ENCODE measurements at regions not wholly inside any gene's neighbourhood (a gene's known extent, or its start where the extent isn't known, plus 50 kb on each side); places are given as distances from the start of the nearest gene placed in this dataset.
A peak's percentile ranks its signal among the peaks of the same experiment; 100 is the strongest.
"Not testable (repeated sequence)": the region's sequence is repeated elsewhere in the genome, so short reads cannot be mapped to it uniquely, and the experiment has no call there.

DNA sequence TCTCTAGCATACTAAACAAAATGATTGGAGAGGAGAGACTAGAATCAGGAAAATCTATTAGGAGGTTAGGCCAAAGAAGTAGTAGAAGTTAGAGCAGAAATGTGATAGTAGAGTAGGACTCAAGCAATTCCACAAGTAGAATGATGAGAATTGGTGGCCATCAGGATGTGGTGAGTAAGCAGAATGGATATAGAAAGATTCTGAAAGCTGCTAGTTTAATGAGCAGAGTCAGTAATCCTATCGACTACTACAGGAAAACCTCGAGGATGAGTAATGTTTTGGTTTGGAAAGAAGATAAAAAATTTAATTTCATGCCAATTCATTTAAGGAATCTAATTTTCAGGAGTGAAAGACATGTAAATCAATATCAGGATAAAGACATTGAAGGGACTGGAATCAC is 648.3 kb upstream of the PHF14 start:
- DNase-seq (ENCODE audit: low read depth in 4 of 4, low spot score in 3 of 4) = no peak

- no peak for DNase-seq (ENCODE audit: low read depth in 4 of 4, low spot score in 3 of 4)
These were observed 630.6 kb upstream of the PHF14 start for GRCh38 chr7:10343108-10343507.

GRCh38 chr7:10346032-10346431 is 627.6 kb upstream of the PHF14 start:
- no peak for DNase-seq (ENCODE audit: low read depth in 4 of 4, low spot score in 3 of 4)

DNA sequence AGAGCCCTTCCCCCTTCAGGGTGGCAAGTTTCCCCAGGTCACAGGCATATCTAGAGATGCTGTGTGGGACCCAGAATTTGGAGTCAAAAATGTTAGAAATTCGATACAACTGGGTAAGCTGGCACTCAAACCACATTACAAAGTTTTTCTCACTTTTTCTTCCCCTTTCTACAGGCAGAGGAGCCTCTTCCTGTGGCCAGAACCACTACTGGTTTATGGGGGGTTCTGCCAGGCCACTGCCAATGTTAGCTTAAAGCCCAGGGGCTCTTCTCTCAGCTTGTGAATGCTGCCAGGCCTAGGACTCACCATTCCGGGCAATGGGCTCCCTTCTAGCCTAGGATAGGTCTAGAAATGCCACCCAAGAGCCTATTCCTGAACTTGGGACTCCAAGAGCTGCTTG is 617.9 kb upstream of the PHF14 start:
- DNase-seq (ENCODE audit: low read depth in 4 of 4, low spot score in 3 of 4) = no peak

- no peak for DNase-seq (ENCODE audit: low read depth in 4 of 4, low spot score in 3 of 4)
These were observed 613.6 kb upstream of the PHF14 start for GRCh38 chr7:10360050-10360449.

DNA sequence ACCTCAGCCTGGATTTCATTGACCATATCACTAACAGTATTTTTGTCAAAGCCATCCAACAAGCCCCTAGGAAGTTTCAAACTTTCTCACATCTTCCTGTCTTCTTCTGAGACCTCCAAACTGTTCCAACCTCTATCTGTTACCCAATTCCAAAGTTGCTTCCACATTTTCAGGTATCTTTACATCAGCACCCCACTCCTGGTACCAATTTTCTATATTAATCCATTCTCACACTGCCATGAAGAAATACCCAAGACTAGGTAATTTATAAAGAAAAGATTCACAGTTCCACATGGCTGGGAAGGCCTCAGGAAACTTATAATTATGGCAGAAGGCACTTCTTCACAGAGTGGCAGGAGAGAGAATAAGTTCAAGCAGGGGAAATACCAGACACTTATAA is 571.9 kb upstream of the PHF14 start:
- no peak for DNase-seq (ENCODE audit: low read depth in 4 of 4, low spot score in 3 of 4)

DNA sequence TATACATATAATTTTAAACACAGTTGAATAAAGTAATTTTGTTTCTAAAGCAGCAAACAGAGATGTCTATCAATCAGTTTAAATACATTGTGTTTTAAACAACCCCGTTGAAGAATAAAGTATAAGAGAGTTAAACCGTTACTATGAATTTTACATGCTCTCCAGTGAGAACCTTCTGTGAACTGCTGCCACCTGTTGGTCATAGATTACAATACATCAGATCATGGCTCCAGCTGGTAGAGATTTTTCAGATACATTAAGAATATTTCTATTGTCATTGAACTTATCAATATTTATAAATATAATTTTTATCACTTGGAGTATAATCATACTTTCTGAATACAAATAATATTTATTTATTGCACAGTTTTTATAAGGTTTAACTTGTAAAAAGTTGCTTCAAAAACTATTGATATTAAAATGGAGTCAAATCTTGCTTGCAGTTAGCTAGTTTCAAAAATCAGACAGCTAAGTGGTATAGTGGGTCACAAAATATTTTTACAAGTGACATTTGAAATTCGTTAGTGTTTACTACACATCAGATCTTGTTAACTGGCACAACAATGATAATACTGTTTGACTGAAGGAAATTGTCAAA is 561.2 kb upstream of the PHF14 start:
- DNase-seq (ENCODE audit: low read depth in 4 of 4, low spot score in 3 of 4) = peak; percentile 20 to 31 (median 23)

DNA sequence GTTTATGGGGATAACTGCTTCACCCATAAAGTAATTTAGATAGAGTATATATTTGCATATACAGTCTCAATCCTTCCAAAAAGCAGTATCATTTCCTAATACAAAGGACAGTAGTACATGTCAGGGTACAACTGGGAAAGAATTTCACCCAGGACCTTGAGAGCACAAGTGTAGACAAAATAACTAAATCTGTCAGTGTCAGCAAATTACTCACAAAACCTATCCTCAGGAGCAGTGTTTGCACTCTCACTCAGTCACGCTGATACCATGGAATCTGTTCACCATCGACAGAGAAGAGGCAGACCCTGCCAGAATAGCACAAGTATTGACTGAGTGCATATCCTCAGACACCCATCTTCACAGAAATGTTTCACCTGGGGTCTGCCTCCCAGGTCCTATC is 554.7 kb upstream of the PHF14 start:
- DNase-seq (ENCODE audit: low read depth in 4 of 4, low spot score in 3 of 4) = no peak

DNA sequence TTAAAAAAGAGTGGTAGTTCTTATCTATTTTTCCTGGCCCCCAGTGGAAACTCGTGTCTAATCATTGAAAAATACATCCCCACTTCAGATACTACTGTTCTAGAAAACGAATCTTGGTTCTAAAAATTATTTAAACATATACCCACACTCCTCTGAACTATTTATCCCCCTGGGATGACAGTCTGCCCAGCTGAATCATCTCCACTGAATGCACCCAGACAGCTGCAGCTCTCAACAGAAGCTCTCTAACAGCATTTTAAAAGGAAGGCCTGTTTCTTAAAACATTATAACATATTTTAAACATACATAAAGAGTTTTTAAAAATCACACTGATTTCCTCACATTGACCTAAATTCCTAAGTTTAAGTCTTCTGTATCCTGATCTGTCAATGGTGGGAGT is 544.6 kb upstream of the PHF14 start:
- DNase-seq (ENCODE audit: low read depth in 4 of 4, low spot score in 3 of 4) = no peak

GRCh38 chr7:10429511-10429910 is 544.2 kb upstream of the PHF14 start:
- DNase-seq (ENCODE audit: low read depth in 4 of 4, low spot score in 3 of 4) = no peak

DNA sequence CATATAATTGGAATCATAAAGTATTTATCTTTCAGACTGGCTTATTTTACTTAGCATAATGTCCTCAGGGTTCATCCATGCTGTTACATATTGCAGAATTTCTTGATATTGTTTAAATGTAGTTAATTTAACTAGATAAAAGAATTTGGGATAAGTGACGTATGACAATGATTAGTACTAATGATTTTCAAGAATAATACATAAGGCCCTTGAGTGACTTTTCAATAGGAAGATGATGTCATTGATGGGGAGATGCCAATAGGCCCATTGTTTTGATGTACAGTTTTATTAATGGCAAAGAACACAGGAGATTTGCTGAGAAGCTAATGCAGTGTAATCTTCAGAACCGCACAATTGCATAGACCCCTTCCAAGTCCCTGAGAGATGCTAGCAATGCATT is 537.4 kb upstream of the PHF14 start:
- no peak for DNase-seq (ENCODE audit: low read depth in 4 of 4, low spot score in 3 of 4)

DNA sequence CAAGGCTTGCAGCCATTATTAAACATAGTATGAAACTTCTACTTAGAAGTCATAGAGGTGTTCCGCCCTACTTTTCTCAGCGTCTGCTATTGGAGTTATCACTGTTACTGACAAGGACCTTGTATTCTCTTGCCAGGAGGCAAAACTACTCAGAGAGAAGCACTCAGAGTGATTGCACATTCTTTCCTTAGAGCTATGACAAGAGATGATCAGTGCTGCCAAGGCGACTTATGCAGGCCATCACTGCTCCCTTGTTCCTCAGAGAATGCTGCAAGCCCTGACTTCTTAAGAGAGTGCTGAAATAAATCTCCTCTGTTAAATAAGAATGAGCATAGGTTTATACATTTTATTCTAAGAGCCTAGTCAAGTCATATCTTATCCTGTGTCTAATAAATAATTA is 534.6 kb upstream of the PHF14 start:
- no peak for DNase-seq (ENCODE audit: low read depth in 4 of 4, low spot score in 3 of 4)

GRCh38 chr7:10455936-10456335 is 517.7 kb upstream of the PHF14 start:
- no peak for DNase-seq (ENCODE audit: low read depth in 4 of 4, low spot score in 3 of 4)

GRCh38 chr7:10460474-10460873 is 513.2 kb upstream of the PHF14 start:
- DNase-seq (ENCODE audit: low read depth in 4 of 4, low spot score in 3 of 4) = no peak

GRCh38 chr7:10463701-10464100 is 510.0 kb upstream of the PHF14 start:
- no peak for DNase-seq (ENCODE audit: low read depth in 4 of 4, low spot score in 3 of 4)

- not testable (repeated sequence) for DNase-seq (ENCODE audit: low read depth in 4 of 4, low spot score in 3 of 4)
These were observed 508.1 kb upstream of the PHF14 start for GRCh38 chr7:10465536-10465935.

GRCh38 chr7:10468908-10469307 is 504.8 kb upstream of the PHF14 start:
- no peak for DNase-seq (ENCODE audit: low read depth in 4 of 4, low spot score in 3 of 4)

DNA sequence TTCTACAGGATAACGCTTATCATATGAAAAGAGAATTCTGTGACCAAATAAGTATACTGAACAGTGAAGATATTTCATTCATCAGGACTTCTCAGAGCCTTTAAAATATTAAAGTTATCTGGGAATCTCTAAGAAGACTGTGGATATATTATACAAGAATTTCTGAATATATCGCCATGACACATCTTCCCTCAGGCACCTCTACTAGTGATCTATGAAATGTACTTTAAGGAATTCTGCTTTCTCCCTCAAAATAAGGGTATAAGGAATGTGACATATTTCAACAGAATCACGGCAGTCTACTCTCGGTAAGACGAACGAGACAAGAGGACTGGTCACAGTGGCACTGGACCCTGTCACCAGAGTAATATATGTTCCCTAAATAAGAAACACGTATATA is 504.2 kb upstream of the PHF14 start:
- DNase-seq (ENCODE audit: low read depth in 4 of 4, low spot score in 3 of 4) = no peak

DNA sequence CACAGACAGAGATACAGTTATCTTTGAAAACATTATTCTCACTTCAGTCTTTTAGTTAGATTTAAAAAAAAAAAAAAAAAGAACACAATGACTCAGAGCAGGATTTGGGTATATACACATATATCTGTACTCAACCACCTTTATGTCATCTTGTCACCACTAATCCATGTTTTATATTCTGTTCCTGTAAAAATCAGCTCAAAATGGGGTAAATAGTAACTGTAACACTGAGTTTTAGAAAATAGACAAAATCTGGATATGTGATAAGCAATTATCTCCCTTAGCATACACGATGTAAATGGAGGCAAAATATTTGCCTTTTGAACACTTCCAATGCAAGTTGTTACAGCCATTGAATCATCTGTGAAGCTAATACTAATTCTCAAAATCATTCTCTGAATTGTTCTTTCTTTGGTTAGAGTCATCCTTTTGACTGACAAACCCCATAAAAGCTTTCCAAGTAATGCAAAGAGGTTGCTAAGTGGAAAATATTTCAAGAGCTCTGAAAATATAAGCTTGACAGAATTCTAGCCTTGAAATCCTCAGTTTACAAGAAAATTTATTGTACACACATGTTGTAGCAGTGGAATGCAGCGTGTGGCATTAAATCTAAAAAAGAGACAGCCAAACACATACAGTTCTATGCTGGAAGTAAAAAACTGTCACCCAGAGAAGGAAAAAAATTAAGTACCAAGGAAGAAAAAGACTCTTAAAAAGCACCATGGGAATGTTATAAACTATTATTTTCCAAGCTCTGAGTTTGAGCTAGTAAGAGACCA is 502.2 kb upstream of the PHF14 start:
- no peak for DNase-seq (ENCODE audit: low read depth in 4 of 4, low spot score in 3 of 4)

- no peak for DNase-seq (ENCODE audit: low read depth in 4 of 4, low spot score in 3 of 4)
These were observed 501.6 kb upstream of the PHF14 start for GRCh38 chr7:10472115-10472514.

GRCh38 chr7:10473569-10473968 is 500.1 kb upstream of the PHF14 start:
- DNase-seq (ENCODE audit: low read depth in 4 of 4, low spot score in 3 of 4) = no peak

- DNase-seq (ENCODE audit: low read depth in 4 of 4, low spot score in 3 of 4) = no peak
These were observed 499.6 kb upstream of the PHF14 start for GRCh38 chr7:10474048-10474447.

All from right renal pelvis (tissue), 4 donors.